H1 (cell line): ENCODE measurements at regions not wholly inside any gene's neighbourhood (a gene's known extent, or its start where the extent isn't known, plus 50 kb on each side); places are given as distances from the start of the nearest gene placed in this dataset.

Experiments used
- CHD1 ChIP-seq: IDR thresholded peaks from 2 replicates; pipeline ENCODE4 v1.6.1; 2012; ENCODE audit warnings: low read depth, low read length, improper control_type of control experiment
- EZH2 ChIP-seq: fragments of 200-600 bp; sonication (generic); IDR thresholded peaks from 2 replicates; pipeline ENCODE4 v1.7.1; 2012; ENCODE audit warnings: low read depth, mild to moderate bottlenecking, moderate library complexity, low read length, inconsistent platforms; ENCODE audit not compliant: severe bottlenecking
- PHF8 ChIP-seq: fragments of 200-600 bp; sonication (generic); conservative IDR thresholded peaks from 2 replicates; pipeline ENCODE4 v1.7.1; 2012; ENCODE audit warnings: low read depth, mild to moderate bottlenecking, inconsistent platforms, low read length, moderate library complexity
- POLR2A ChIP-seq, 2 experiments: IDR thresholded peaks; 1 replicate in 1 of 2; 2 replicates in 1 of 2; pipeline ENCODE4 v1.6.1; 2011; ENCODE audit warnings: low read depth in 2 of 2, low read length in 2 of 2, mild to moderate bottlenecking in 2 of 2; ENCODE audit errors: control extremely low read depth in 1 of 2
- POLR2AphosphoS5 ChIP-seq: IDR thresholded peaks from 2 replicates; pipeline ENCODE4 v1.6.1; 2011; ENCODE audit warnings: low read depth, low read length
- POU5F1 ChIP-seq: IDR thresholded peaks from 2 replicates; pipeline ENCODE4 v1.6.1; 2011; ENCODE audit warnings: low read depth, mild to moderate bottlenecking, low read length, moderate library complexity
- SP4 ChIP-seq: IDR thresholded peaks from 2 replicates; pipeline ENCODE4 v1.6.1; 2012; ENCODE audit warnings: low read length, inconsistent platforms
- TF ChIP-seq, protein P1 (sequence below): fragments of 300-600 bp; sonication (generic); IDR thresholded peaks from 2 replicates; pipeline ENCODE4 v1.7.1; 2012; ENCODE audit warnings: low read length, moderate library complexity, mild to moderate bottlenecking, inconsistent platforms; ENCODE audit not compliant: insufficient replicate concordance

DNA sequence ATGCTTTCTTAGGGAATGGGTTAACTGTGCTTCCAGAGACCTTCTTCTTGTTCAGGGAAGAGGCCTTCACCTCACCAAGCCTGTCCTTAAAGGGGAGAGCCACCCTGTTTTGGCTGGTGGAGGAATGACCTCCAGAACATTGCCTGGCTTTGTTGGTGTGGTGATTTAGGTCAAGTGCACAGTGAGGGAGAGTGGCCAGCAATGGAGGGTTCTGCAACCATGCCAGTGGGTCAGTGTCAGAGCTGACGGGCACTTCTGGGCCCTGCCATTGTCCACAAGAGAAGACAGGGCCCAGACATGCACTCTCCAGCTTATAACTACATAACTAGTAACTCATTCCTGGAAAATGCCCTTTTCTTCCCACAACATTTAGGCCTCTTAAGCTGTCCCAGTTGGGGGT, 238.5 kb upstream of the AKR1E2 start (continued):
- TF ChIP-seq, protein P1, sequence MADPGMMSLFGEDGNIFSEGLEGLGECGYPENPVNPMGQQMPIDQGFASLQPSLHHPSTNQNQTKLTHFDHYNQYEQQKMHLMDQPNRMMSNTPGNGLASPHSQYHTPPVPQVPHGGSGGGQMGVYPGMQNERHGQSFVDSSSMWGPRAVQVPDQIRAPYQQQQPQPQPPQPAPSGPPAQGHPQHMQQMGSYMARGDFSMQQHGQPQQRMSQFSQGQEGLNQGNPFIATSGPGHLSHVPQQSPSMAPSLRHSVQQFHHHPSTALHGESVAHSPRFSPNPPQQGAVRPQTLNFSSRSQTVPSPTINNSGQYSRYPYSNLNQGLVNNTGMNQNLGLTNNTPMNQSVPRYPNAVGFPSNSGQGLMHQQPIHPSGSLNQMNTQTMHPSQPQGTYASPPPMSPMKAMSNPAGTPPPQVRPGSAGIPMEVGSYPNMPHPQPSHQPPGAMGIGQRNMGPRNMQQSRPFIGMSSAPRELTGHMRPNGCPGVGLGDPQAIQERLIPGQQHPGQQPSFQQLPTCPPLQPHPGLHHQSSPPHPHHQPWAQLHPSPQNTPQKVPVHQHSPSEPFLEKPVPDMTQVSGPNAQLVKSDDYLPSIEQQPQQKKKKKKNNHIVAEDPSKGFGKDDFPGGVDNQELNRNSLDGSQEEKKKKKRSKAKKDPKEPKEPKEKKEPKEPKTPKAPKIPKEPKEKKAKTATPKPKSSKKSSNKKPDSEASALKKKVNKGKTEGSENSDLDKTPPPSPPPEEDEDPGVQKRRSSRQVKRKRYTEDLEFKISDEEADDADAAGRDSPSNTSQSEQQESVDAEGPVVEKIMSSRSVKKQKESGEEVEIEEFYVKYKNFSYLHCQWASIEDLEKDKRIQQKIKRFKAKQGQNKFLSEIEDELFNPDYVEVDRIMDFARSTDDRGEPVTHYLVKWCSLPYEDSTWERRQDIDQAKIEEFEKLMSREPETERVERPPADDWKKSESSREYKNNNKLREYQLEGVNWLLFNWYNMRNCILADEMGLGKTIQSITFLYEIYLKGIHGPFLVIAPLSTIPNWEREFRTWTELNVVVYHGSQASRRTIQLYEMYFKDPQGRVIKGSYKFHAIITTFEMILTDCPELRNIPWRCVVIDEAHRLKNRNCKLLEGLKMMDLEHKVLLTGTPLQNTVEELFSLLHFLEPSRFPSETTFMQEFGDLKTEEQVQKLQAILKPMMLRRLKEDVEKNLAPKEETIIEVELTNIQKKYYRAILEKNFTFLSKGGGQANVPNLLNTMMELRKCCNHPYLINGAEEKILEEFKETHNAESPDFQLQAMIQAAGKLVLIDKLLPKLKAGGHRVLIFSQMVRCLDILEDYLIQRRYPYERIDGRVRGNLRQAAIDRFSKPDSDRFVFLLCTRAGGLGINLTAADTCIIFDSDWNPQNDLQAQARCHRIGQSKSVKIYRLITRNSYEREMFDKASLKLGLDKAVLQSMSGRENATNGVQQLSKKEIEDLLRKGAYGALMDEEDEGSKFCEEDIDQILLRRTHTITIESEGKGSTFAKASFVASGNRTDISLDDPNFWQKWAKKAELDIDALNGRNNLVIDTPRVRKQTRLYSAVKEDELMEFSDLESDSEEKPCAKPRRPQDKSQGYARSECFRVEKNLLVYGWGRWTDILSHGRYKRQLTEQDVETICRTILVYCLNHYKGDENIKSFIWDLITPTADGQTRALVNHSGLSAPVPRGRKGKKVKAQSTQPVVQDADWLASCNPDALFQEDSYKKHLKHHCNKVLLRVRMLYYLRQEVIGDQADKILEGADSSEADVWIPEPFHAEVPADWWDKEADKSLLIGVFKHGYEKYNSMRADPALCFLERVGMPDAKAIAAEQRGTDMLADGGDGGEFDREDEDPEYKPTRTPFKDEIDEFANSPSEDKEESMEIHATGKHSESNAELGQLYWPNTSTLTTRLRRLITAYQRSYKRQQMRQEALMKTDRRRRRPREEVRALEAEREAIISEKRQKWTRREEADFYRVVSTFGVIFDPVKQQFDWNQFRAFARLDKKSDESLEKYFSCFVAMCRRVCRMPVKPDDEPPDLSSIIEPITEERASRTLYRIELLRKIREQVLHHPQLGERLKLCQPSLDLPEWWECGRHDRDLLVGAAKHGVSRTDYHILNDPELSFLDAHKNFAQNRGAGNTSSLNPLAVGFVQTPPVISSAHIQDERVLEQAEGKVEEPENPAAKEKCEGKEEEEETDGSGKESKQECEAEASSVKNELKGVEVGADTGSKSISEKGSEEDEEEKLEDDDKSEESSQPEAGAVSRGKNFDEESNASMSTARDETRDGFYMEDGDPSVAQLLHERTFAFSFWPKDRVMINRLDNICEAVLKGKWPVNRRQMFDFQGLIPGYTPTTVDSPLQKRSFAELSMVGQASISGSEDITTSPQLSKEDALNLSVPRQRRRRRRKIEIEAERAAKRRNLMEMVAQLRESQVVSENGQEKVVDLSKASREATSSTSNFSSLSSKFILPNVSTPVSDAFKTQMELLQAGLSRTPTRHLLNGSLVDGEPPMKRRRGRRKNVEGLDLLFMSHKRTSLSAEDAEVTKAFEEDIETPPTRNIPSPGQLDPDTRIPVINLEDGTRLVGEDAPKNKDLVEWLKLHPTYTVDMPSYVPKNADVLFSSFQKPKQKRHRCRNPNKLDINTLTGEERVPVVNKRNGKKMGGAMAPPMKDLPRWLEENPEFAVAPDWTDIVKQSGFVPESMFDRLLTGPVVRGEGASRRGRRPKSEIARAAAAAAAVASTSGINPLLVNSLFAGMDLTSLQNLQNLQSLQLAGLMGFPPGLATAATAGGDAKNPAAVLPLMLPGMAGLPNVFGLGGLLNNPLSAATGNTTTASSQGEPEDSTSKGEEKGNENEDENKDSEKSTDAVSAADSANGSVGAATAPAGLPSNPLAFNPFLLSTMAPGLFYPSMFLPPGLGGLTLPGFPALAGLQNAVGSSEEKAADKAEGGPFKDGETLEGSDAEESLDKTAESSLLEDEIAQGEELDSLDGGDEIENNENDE: no peak
- no peak for TF ChIP-seq SP4
- no peak for TF ChIP-seq CHD1
- no peak for TF ChIP-seq PHF8
- TF ChIP-seq EZH2: no peak
- no peak for TF ChIP-seq POLR2A (IDR thresholded peaks at IDR 0.05; ENCODE audit: control extremely low read depth in 1 of 2, low read depth in 2 of 2, low read length in 2 of 2)
- TF ChIP-seq POLR2AphosphoS5: no peak
- no peak for TF ChIP-seq POU5F1
